ENCODE measurements at regions not wholly inside any gene's neighbourhood (a gene's known extent, or its start where the extent isn't known, plus 50 kb on each side); places are given as distances from the start of the nearest gene placed in this dataset.
A peak's percentile ranks its signal among the peaks of the same experiment; 100 is the strongest.
"Not testable (repeated sequence)": the region's sequence is repeated elsewhere in the genome, so short reads cannot be mapped to it uniquely, and the experiment has no call there.

GRCh38 chr7:15143936-15144335, 241.4 kb upstream of the DGKB start:
- no peak for FAIRE-seq

DNA sequence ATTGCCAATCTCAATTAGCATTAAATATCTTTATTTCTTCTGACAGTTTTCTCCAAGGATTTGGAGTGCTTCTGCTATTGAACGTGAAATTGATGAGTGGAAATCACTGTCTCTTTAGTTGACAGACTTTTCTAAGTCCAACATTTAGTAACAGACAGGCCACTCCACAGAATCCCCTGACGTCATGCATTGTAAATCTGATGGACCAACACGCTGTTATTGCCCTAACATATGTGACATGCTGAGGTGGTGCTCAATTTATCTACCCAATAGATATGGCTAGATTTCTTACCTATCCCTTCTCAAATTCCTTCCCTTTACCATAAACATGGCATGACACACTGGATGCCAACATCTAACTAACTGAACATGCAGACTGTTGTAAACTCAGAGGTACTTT, 240.6 kb upstream of the DGKB start:
- no peak for FAIRE-seq

DNA sequence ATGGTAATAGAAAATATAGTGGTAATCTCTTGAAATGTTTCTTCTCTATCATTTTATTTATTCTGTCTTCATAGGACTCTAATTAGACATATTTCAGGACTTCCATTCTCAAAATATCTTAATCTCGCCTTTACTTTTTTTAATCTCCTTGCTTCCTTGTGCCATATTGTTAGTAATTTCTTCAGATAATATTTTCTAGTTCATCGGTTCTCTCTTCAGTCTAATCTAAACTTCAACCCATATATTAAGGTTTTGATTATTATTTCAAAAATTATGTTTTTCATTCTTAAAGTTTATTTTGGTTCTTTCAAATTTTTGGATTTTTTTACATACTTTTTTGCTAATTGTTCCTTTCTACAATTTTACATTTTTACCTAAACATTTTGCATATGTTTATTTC, 237.9 kb upstream of the DGKB start:
- peak; percentile 40 for FAIRE-seq

GRCh38 chr7:15131661-15132060, 229.1 kb upstream of the DGKB start:
- no peak for FAIRE-seq

DNA sequence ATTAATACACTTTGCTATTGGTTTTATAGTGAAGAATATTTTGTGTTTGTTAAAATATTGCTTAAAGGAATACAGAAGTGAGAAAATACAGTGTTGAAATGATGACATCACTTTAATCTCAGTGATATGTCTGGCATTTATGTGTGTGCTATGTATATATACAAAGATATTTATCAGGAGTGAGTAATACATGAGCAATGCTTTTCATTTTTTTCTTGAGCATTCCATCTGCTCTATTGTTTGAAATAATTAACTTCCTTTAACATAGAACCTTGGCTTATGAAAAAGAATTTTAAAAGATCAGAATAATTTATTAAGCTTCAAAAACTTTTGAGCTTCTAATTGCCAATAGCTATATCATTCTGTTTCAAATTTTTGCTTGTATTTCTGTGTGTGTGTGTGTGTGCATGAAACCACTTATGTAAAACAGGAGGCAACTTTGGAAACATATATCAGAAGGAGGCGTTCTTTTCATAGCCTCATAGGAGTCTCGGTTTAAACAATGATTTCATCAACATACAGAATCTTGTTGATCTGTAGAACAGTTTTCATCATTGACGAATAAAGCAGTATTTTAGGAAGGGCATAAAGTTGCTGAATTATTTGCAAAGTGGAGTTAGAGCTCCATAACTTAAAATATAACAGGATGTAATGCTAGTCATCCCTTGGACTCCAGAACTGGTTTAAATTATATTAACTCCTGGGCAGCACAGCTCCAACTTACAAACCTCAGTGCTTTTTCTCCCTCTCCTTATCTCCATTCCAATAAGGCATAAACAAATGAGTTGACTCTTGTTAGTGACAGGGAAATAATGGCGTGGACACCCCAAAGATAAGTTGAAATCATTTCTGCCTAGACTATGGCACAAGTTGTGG, 228.4 kb upstream of the DGKB start:
- FAIRE-seq, result no peak

- no peak for FAIRE-seq
Observed at GRCh38 chr7:15128716-15129115, 226.2 kb upstream of the DGKB start.

- not testable (repeated sequence) for FAIRE-seq
Observed at GRCh38 chr7:15126653-15127052, 224.1 kb upstream of the DGKB start.

DNA sequence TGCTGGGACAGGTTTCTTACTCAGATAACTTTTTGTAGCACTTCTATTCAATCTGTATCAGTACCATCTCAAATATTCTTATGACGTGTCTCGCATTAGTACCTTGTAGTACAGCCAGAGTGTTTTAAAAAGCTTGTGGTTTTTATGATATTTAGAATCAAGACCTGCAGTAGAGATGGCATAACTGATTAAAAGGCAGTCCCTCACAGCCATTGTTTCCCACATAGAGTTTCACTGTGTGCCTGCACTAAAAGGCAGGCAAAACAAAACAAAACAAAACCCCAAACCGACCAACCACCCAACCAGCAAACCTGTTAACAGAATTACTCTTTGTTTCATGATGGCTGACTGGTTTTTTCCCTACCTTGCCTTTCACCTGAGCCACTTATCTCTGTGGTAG, 221.3 kb upstream of the DGKB start:
- FAIRE-seq, result no peak

DNA sequence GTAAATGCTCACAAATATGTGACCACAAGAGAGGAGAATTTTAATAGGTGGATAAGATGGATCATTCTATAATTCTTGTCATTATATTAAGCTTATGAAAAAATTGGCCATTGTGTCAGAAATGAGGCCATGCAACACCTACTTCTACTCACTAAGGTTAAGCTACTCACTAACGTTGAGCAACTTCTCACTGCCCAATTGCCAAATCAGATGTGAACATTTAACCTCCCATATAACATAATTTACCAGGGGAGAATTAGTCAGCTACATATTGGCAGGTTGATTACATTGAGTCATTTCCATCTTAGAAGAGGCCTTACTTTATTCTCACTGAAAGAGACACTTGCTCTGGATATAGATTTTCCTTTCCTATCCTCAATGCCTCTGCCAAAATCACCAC, 211.2 kb upstream of the DGKB start:
- FAIRE-seq, result no peak

GRCh38 chr7:15105711-15106110, 203.2 kb upstream of the DGKB start:
- no peak for FAIRE-seq

- FAIRE-seq, result no peak
Observed at GRCh38 chr7:15104411-15105092, 202.0 kb upstream of the DGKB start.

GRCh38 chr7:15099074-15099473, 196.5 kb upstream of the DGKB start:
- FAIRE-seq, result no peak

DNA sequence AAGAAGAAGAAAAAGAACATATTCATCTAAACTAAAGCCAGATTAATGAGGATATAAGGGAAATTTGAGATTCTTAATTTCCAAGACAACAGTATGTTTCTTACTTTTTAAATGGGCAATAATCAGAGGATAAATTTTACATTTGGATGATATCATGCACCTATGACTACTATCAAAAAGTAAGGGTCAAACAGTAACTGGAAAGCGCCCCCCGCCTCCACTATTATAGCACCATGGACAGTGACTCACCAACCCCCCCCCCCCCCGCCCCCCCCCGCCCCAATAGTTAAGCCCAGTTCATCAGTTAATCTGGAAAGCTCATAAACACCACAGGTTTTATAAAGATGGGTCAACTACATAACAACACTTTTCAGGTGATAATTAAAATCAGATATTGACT, 194.3 kb upstream of the DGKB start:
- FAIRE-seq, result no peak

GRCh38 chr7:15094989-15095388, 192.4 kb upstream of the DGKB start:
- no peak for FAIRE-seq

DNA sequence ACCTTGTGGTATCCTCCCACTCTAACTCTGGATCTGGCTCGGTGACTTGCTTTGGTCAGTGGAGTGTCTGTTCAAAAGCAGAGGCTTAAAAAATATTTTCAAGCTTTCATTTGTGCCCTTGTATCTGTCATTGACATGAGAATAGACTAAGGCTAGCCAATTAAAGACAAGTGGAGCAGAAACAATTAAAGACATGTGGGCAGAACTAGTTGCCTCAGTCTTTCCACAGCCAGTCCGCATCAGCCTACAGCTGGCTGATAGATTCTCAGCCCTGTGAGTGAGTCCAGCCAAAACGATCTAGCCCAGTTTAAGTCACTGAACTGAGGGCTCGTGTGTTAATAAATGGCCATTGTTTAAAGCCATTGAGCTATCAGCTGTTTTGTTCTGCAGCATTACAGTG, 185.2 kb upstream of the DGKB start:
- no peak for FAIRE-seq

- FAIRE-seq, result no peak
Observed at GRCh38 chr7:15086862-15087261, 184.3 kb upstream of the DGKB start.

DNA sequence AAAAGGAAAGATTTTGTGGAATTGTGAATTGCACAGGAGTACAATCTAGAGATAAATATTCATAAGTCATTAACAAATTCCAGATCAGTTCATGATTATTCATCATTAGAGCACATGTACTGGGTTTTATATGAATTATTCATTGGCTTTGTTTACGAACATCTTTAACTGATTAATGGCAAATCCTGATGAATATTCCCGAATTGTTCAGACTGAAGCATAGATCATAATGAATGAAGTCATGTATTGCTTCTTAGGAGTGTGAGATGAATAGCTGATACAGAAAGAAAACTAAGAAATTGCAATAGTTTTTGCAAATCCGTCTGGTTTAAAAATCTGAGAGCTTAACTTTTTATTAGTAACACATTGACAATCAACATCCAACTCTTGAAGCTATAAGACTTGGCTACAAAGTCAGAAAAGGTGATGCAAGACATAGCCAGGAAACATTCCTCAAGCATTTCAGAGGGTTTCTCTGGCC, 183.6 kb upstream of the DGKB start:
- FAIRE-seq, result no peak

DNA sequence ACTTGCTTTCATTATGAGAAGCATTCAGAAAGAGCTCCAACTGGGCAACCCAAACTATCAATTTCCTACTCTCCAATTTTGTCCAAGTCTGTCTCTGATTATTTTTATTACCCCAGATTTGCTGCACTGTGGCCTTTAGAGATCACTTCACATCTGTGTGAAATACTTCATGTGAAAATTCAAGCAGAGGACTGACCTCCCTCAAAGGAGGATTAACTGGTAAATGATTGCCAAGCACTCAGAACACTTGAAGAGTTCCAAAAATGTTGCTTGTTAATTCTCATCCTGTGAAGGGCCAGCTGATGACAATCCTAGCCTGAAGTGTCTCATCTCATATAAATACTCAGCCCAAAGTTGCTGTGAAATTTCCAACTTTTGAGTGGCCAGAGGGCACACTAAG, 182.8 kb upstream of the DGKB start:
- FAIRE-seq, result no peak

DNA sequence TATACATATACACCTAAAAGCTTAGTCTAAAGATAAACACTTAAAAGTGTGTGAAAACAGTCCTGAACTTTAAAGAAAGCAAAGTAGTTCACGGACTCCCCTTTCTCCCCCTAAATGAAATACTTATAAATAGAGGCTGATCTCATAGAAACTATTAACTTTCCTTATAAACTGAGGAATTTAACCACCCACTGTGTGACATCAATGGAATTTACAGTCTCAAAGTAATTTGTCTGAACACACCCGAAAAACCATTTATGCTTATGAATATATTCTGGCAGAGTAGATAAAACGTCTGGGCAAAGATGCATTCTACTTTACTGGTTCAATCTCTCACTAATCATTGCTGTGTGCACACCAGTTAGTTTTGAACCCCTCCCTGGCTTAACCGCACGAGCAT, 181.8 kb upstream of the DGKB start:
- no peak for FAIRE-seq

GRCh38 chr7:15081891-15082290, 179.3 kb upstream of the DGKB start:
- FAIRE-seq, result no peak

- FAIRE-seq, result no peak
Observed at GRCh38 chr7:15073301-15073700, 170.8 kb upstream of the DGKB start.

- FAIRE-seq, result no peak
Observed at GRCh38 chr7:15068324-15068723, 165.8 kb upstream of the DGKB start.

- FAIRE-seq, result no peak
Observed at GRCh38 chr7:15057272-15057671, 154.7 kb upstream of the DGKB start.

DNA sequence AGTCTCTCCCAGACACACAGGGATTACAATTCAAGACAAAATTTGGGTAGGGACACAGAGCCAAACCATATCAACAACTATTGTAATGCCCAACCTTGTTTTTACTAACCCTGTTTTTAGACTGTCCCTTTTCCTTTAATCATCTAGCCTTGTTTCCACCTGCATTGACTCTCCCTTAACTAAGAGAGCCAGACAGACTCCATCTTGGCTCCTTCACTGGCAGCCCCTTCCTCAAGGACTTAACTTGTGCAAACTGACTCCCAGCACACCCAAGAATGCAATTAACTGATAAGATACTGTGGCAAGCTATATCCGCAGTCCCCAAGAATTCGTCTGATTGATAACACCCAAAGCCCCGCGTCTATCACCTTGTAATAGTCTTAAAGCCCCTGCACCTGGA, 151.8 kb upstream of the DGKB start:
- not testable (repeated sequence) for FAIRE-seq

Measured in A204.1 (cell line).